RWPE1 (cell line): ENCODE measurements at regions not wholly inside any gene's neighbourhood (a gene's known extent, or its start where the extent isn't known, plus 50 kb on each side); places are given as distances from the start of the nearest gene placed in this dataset.
A peak's percentile ranks its signal among the peaks of the same experiment; 100 is the strongest.

ENCODE experiments used
- CTCF ChIA-PET: fragments of 350-600 bp; sonication (Branson Sonifier 250); formaldehyde crosslinking; extraction: SDS; loops from one replicate; lab custom pipeline; 2021; lab: Yijun Ruan, JAX
- POLR2A ChIA-PET: fragments of 400-600 bp; formaldehyde crosslinking; extraction: SDS; loops from one replicate; lab custom pipeline; 2020; ENCODE audit warnings: antibody characterized with exemption; ENCODE audit not compliant: low non-redundant PET; lab: Yijun Ruan, JAX
- DNase-seq: peaks from one replicate; pipeline ENCODE4 v3.0.0; 2012; ENCODE audit warnings: low spot score
- H3K27ac ChIP-seq: fragments of 450-650 bp; 2 replicates; pipeline ENCODE4 v1.5.1; 2017
- TF ChIP-seq, protein P1 (sequence below): fragments of 450-650 bp; conservative IDR thresholded peaks from 2 replicates; pipeline ENCODE4 v1.5.1; 2017; ENCODE audit warnings: low read depth, mild to moderate bottlenecking

DNA sequence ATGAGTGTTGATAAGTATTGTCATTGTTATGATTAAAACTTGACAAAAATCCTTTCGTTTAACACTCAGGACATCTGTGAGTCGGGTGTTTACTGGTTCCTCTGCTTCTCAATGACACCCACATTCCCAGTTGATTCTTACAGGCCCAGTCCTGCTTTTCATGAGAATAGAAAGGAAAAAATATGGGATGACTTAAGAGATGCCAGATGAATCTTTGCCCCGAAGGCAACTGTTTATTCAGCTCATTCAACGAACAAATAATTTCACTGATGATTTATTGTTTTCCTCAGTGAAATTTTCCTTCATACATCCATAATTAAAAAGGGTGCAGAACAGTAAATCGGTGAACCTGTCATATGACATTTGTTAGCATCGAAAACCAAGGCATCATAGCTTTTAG is 452.4 kb upstream of the WWC1 start:
- ChIA-PET POLR2A (no interaction called here), CTCF (interaction anchor here (0.7 to 1.1 kb wide), 3 partner anchors 105 to 1851 kb away, joined by 3 to 5 read pairs (median 4); no protein-coding TSS in a partner anchor)
- H3K27ac ChIP-seq: no peak overlapping the region
- TF ChIP-seq, protein P1, sequence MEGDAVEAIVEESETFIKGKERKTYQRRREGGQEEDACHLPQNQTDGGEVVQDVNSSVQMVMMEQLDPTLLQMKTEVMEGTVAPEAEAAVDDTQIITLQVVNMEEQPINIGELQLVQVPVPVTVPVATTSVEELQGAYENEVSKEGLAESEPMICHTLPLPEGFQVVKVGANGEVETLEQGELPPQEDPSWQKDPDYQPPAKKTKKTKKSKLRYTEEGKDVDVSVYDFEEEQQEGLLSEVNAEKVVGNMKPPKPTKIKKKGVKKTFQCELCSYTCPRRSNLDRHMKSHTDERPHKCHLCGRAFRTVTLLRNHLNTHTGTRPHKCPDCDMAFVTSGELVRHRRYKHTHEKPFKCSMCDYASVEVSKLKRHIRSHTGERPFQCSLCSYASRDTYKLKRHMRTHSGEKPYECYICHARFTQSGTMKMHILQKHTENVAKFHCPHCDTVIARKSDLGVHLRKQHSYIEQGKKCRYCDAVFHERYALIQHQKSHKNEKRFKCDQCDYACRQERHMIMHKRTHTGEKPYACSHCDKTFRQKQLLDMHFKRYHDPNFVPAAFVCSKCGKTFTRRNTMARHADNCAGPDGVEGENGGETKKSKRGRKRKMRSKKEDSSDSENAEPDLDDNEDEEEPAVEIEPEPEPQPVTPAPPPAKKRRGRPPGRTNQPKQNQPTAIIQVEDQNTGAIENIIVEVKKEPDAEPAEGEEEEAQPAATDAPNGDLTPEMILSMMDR: no peak
- peak; percentile 88 for DNase-seq

DNA sequence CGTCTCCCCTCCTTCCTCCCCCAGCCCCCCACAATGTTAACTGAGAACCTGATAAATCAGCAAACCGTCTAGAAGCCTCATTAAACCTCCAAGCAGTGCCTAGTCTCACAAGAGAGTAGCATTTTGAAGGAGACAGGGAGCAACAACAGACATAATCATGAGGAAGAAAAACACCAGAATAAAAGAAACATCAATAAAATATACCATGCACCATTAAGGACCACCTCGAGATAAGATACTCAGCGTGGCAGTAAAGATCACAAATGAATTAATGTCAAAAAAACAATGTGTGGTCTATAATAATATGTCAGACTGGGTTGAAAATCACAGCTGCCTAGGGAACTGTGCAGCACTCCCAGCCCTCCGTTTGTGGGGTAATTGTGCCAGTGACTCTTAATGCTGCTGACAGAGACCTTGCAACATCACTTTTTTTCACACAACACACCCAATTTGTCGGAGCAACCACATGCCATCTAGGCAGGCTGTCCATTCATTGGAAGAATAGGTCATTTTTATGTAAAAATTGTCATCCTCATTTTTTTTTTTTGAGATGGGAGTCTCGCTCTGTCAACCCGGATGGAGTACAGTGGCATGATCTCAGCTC is 450.8 kb upstream of the WWC1 start:
- H3K27ac ChIP-seq: no peak overlapping the region
- no peak for DNase-seq
- TF ChIP-seq, protein P1: no peak
- ChIA-PET CTCF (interaction anchor here (0.7 kb wide), 1 partner anchor 1779 kb away, joined by 3 read pairs; no protein-coding TSS in a partner anchor), POLR2A (no interaction called here)

DNA sequence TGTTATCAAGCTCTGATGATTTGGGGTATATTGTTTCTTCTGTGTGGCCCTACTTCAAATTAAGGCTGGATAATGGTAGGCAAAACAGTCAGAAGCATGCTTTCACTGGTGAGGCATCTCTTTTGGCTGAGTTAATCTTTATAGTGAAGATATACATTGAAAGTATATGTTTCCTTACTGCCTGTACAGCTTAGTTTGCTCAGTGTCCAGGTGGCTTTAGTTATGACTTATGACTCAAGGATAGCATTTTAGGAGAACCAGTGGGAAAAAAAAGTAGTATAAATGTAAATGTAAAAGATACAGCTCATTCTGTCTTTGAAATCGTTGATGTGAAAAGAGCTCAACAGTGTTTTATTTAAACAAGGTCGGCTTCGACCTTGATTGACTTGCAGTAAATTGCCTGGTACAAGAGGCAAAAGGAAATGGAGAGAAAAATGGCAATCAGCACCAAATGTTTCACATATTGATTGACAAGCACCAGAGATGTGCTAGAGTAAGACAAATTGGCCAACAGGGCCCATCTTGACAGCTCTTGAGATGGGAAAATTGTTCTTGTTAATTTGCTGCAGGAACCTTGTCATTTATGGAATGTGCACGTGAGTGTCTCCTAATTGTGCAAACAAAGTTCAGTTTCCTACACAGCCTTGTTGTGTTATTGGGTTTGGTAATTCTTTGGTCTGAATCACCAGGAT is 447.4 kb upstream of the WWC1 start:
- CTCF ChIA-PET: interaction anchor here (0.7 kb wide), 2 partner anchors 13 to 171 kb away, joined by 3 read pairs; no protein-coding TSS in a partner anchor
- no peak overlapping the region for H3K27ac ChIP-seq
- DNase-seq: no peak
- POLR2A ChIA-PET: no interaction called here
- TF ChIP-seq, protein P1: no peak

DNA sequence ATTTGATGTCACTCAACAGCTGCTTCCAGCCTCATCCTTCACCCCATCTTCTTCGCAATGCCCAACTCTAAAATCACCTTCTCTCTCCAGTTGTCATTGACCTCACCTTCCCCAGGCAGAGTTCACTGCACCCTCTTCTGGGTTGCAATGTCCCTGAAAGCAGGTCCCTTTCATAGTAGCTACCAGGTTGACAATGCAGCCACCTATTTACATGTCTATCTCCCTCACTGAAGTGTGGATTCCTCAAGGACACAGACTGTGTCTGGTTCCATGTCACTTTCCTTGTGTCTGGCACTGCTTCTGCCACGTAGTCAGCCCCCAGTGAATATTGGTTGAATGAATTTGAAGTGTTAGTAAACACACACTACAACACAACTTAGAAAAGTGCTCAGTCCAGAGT is 445.5 kb upstream of the WWC1 start:
- no peak overlapping the region for H3K27ac ChIP-seq
- no peak for DNase-seq
- POLR2A ChIA-PET: no interaction called here
- TF ChIP-seq, protein P1: no peak
- CTCF ChIA-PET: interaction anchor here (0.6 kb wide), 1 partner anchor 373 kb away, joined by 3 read pairs; no protein-coding TSS in a partner anchor

DNA sequence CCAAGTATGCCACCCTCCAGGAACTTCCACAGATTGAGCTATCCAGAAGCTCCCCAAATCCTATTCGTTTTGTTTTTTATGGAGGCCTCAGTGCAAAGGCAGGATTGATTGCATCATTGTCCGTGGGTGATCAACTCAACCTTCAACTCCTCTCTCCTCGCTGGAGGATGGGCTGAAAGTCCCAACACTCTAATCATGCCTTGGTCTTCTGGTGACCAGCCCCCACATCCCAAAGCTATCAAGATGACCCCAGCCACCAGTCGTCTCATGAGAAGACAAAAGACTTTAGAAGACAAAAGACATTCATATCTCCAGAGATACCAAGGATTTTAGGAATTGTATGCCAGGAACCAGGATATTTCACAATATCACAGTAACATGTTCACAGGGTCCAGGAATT is 441.6 kb upstream of the WWC1 start:
- ChIA-PET CTCF (interaction anchor here (1.0 kb wide), 1 partner anchor 127 kb away, joined by 5 read pairs; no protein-coding TSS in a partner anchor), POLR2A (no interaction called here)
- no peak for DNase-seq
- H3K27ac ChIP-seq: no peak overlapping the region
- TF ChIP-seq, protein P1: no peak

DNA sequence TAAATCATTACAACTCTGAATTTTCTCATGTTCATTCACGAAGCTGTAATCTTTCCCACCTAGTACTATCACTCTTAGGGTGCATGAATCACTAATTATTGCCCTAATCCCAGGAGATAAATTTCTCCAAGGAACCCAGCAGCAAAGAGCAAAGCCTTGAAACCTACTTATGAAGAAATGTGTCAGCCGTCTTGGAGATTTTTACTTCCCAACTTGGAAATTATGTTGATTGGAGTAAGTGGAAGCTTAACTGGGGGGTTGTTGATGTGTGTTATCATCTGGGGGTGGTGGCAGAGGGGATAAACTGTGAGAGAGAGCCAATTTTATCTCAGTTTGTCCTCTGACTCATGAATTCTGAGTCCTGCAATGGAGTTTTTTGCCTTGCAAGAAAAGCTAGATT is 440.5 kb upstream of the WWC1 start:
- ChIA-PET POLR2A (no interaction called here), CTCF (interaction anchor here (0.7 to 1.0 kb wide), 2 partner anchors 36 to 128 kb away, joined by 4 to 5 read pairs; no protein-coding TSS in a partner anchor)
- no peak overlapping the region for H3K27ac ChIP-seq
- DNase-seq: no peak
- TF ChIP-seq, protein P1: no peak
